Muscle of back (tissue), 3 donors: ENCODE measurements at regions not wholly inside any gene's neighbourhood (a gene's known extent, or its start where the extent isn't known, plus 50 kb on each side); places are given as distances from the start of the nearest gene placed in this dataset.
A peak's percentile ranks its signal among the peaks of the same experiment; 100 is the strongest.

Source experiments
- DNase-seq, 3 donors: peaks; one replicate each; pipeline versions ENCODE4 v3.0.0 to v3.0.0-alpha.2; 2013

GRCh38 chr21:43332861-43333297, 94.1 kb downstream of the SIK1 start:
- peak; percentile 66 to 84 (median 69) for DNase-seq

- DNase-seq = peak in 2 of 3 donors; percentile 55 to 78
Observed at GRCh38 chr21:43331962-43332828, 94.7 kb downstream of the SIK1 start.

GRCh38 chr21:43331111-43331961, 95.6 kb downstream of the SIK1 start:
- no peak for DNase-seq

- DNase-seq = no peak
Observed at GRCh38 chr21:43330306-43330881, 96.5 kb downstream of the SIK1 start.

GRCh38 chr21:43329711-43330269, 97.1 kb downstream of the SIK1 start:
- DNase-seq = no peak

- no peak for DNase-seq
Observed at GRCh38 chr21:43328958-43329691, 97.8 kb downstream of the SIK1 start.

GRCh38 chr21:43328185-43328957, 98.6 kb downstream of the SIK1 start:
- peak in 1 of 3 donors; percentile 77 for DNase-seq

- DNase-seq = no peak
Observed at GRCh38 chr21:43325968-43326715, 100.8 kb downstream of the SIK1 start.

GRCh38 chr21:43325036-43325435, 101.9 kb downstream of the SIK1 start:
- DNase-seq = no peak

GRCh38 chr21:43324596-43324995, 102.3 kb downstream of the SIK1 start:
- DNase-seq = no peak

- DNase-seq = no peak
Observed at GRCh38 chr21:43323244-43324005, 103.5 kb downstream of the SIK1 start.

- DNase-seq = no peak
Observed at GRCh38 chr21:43322805-43323204, 104.1 kb downstream of the SIK1 start.

GRCh38 chr21:43322311-43322710, 104.6 kb downstream of the SIK1 start:
- DNase-seq = no peak

GRCh38 chr21:43321611-43322010, 105.3 kb downstream of the SIK1 start:
- DNase-seq = no peak

- no peak for DNase-seq
Observed at GRCh38 chr21:43321111-43321510, 105.8 kb downstream of the SIK1 start.

GRCh38 chr21:43320526-43320925, 106.4 kb downstream of the SIK1 start:
- DNase-seq = no peak

- DNase-seq = peak; percentile 62 to 85 (median 69)
Observed at GRCh38 chr21:43318841-43319781, 107.8 kb downstream of the SIK1 start.

GRCh38 chr21:43318368-43318767, 108.6 kb downstream of the SIK1 start:
- no peak for DNase-seq
